Medulla oblongata (tissue), 1 donor: ENCODE measurements at regions not wholly inside any gene's neighbourhood (a gene's known extent, or its start where the extent isn't known, plus 50 kb on each side); places are given as distances from the start of the nearest gene placed in this dataset.
A peak's percentile ranks its signal among the peaks of the same experiment; 100 is the strongest.

ENCODE experiments used
- DNase-seq: peaks from one replicate; pipeline ENCODE4 v3.0.0-alpha.2; 2015; ENCODE audit errors: extremely low spot score

DNA sequence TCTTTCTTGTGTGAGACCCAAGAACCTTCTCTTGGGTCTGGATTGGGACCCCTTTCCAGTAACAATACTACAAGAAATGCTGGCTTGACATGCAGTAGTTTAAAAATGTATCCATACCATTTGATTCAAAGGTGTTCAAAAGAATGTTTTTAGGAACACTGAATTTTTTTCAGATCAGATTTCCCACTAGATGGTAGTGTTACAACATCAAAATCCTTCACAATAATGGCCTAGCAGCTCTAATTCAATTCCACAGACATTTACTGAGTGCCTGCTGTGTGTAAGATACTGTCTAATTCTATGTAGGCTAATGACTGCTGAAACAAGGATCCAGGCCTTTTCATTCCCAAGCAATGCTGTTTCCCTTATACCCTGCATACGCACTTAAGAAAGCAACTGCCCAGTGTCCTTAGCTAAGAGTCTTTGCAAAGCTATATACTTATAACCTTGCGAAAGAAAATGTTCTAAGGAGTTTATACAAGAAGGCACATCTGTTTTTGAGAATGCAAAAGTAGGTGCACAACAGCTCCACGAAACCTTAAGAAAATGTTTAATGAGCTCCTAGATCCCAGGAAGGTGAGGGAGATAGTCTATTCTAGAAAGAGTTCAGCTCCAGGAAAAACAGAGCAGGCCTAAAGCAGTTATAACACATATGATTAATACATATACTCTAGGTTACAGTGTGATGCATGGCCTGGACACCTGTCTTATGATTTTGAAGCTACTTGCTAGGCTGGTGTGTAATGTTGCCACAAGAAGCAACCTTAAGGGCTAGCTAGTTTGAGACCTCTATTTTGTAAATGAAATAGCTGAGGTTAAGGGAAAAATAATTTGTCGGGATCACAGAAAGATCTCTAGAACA lies 50.9 kb upstream of the PKP2 start:
- peak; percentile 63 for DNase-seq

DNA sequence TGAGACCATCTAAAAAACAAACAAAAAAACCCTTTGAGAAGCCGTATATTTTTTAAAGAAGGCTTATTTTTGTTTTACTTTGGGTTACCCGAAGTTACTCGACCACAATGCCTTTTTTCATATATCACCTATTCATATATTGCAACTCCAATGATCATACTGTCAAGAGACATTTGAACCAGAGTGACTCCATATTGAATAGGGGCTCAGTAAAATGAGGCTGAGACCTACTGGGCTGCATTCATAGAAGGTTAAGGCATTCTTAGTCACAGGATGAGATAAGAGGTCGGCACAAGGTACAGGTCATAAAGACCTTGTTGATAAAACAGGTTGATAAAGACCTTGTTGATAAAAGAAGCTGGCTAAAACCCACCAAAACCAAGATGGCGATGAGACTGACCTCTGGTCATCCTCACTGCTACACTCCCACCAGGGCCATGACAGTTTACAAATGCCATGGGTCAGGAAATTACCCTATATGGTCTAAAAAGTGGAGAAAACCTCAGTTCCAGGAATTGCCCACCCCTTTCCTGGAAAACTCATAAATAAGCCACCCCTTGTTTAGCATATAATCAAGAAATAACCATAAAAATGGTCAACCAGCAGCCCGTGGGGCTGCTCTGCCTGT lies 50.0 kb upstream of the PKP2 start:
- no peak for DNase-seq
